ENCODE measurements at regions not wholly inside any gene's neighbourhood (a gene's known extent, or its start where the extent isn't known, plus 50 kb on each side); places are given as distances from the start of the nearest gene placed in this dataset.
A peak's percentile ranks its signal among the peaks of the same experiment; 100 is the strongest.

GRCh38 chr5:108649106-108649505 is 98.6 kb upstream of the FER start:
- DNase-seq = no peak

DNA sequence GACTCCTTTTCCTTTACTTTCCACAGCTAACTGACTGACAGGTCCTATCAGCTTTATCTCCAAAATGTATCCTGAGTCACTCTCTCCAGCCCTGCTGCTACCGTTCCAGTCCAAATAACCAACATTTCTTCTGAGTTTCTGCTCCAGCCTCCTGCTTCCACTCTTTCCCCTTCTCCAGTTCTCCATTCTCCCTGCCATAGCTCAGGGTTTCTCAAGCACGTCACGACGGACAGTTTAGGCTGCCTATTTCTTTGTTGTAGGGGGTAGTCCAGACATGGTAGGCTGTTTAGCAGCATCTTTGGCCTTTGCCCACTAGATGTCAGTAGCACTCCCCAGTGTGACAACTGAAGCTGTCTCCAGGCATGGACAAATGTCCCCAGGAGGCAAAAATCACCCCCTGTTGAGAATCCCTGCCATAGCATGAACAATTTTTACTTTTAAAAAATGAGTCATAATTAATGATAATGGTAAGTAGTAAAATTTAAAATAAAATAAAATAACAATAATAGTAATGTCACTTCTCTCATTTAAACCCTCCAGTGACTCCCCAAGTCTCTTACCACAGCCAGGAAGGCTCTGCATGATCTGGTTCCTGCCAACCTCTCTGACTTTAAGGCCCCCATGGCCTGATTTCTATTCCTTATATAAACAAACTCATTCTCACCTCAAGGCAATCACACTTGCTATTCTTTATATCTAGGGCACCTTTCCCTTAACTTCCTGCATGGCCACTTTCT is 105.4 kb upstream of the FER start:
- peak; percentile 76 for DNase-seq

DNA sequence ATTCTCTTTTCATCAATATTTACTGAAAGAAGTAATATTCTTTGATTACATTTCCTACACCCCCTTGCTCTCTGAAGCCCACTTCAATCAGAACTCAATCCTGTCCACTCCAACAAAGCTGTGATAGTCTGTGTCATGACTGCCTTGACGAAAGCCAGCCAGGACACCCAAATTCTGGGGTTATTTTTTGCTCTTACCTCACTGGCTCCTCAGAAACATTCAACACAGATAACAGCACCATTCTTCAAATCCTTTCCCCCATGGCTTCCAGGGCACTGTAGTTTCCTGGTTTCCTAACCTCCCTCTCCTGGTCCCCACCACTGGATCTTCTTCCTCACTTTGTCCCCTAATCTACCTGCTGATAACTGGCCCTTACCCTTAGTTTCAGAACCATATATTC is 106.1 kb upstream of the FER start:
- no peak for DNase-seq

GRCh38 chr5:108639366-108639765 is 108.3 kb upstream of the FER start:
- no peak for DNase-seq

DNA sequence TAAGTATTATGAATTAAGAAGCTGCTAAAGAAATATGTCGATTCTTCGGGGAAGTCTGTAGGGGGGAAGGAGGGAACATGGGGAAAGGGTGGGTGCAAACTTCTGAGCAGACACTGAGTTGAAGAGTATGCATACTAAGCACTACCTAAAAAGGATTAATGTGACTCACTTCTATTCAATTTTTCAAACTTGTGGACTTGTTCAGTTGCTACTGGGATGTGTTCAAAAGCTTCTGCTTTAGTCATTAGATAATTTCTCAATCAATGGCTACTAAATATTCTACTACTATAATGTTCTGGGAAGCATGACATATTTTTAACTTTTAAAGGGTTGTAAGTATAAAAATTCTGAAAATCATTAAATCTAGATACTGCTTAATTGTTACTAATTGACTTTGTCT is 109.7 kb upstream of the FER start:
- DNase-seq = no peak

GRCh38 chr5:108637134-108637533 is 110.6 kb upstream of the FER start:
- DNase-seq = no peak

- DNase-seq = no peak
These were observed 111.4 kb upstream of the FER start for GRCh38 chr5:108636135-108636853.

- DNase-seq = no peak
These were observed 112.9 kb upstream of the FER start for GRCh38 chr5:108634617-108635288.

GRCh38 chr5:108634010-108634616 is 113.6 kb upstream of the FER start:
- DNase-seq = no peak

- no peak for DNase-seq
These were observed 117.7 kb upstream of the FER start for GRCh38 chr5:108629779-108630528.

- DNase-seq = no peak
These were observed 122.0 kb upstream of the FER start for GRCh38 chr5:108625654-108626053.

- no peak for DNase-seq
These were observed 123.9 kb upstream of the FER start for GRCh38 chr5:108623826-108624225.

DNA sequence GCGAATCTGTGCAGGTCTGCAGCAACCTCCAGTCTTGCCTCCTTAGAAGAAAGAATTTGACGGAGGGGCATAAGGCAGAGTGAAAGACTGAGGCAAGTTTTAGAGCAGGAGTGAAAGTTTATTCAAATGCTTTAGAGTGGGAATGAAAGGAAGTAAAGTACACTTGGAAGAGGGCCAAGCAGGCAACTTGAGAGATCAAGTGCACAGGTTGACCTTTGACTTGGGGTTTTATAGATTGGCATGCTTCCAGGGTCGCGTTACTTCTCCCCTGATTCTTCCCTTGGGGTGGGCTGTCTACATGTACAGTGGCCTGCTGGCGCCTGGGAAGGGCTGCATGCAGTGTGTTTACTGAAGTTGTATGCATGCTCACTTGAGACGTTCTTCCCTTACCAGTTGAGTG is 127.2 kb upstream of the FER start:
- DNase-seq = no peak

DNA sequence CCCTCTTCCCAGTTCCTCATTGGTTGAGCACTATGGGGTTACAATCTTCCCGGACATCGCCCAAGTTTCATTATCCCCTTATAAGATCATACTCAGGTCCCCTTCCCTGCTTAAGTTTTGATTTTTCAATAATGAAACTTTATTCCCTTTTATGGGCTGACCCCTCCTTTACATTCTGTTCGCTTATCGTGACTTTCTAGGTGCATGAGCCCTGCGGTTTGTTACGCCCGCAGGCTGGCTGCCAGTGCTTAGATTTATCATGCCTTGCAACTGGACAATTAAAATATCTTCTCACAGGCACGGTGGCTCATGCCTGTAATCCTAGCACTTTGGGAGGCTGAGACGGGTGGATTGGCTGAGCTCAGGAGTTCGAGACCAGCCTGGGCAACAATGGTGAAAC is 127.9 kb upstream of the FER start:
- no peak for DNase-seq

- DNase-seq = no peak
These were observed 129.9 kb upstream of the FER start for GRCh38 chr5:108617467-108618435.

DNA sequence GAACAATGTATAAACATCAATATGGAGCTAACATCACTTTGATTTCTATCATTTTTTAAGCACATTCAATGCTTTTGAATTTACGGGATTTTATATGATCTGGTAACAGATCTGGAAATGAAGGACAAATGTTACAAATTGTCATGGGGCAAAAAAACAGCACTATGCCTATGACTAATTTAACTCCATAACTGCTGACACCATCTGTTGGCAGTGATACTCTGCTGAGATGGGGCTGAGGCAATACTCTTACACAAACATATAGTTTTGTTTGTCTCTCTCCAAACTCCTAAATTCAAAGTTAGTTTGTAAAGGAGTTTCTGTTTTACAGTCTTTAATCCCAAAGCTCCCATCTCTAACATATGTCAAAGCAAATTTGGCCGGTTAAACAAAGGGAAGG is 132.5 kb upstream of the FER start:
- DNase-seq = no peak

DNA sequence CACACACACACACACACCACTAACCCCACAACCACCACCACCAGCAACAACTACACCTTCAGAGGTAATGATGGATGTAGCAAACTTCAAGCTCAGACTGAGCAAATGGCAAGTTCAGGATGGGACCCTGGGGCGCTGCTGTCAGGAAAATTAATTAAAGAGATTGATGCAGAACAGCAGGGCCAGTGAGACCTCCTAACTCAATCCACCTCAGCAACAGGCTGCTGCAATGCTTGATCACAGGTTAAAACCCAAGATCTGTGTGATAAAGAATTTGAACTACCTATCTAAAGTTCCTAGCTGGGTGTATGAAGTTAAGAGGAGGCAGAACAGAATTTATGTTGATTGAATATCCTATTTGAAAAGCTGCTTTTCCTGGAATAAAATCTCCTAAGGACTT is 140.3 kb upstream of the FER start:
- DNase-seq = no peak

DNA sequence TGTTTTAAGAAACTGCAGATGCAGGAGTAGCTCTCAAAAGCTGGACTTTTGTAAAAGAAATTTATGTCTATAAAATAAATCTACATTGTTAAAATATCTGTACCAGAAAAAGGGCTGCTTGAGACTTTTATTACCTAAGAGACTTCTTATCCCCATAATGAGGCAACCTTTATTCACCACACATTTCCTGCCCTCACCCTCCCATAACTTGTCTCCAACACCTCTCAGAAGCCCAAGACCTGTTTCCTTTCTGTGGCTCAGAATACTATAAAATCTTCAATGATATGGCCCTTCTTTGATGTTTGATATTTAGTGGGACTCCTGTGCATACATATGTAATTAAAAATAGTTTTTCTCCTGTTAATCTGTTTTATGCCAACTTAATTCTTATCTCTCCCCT is 141.5 kb upstream of the FER start:
- DNase-seq = no peak

DNA sequence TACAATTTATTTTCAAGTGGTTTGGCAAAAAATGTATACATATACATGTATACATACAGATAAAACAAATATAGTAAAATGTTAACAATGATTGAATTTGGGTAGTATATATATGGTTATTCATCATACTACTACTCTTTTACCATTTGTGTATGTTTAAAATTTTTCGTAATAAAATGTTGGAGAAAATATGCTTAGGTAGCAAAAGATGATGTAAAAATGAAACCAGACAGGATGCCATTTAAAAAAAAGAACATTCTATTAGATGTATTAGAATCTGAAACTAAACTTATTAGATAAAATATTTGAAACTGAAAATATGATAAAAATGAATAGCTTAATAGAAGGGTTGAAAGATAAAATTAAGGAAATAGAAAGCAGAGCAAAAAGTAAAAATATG is 144.9 kb upstream of the FER start:
- no peak for DNase-seq

- no peak for DNase-seq
These were observed 156.9 kb upstream of the FER start for GRCh38 chr5:108590799-108591198.

- DNase-seq = no peak
These were observed 159.4 kb upstream of the FER start for GRCh38 chr5:108588323-108588722.

- DNase-seq = no peak
These were observed 159.9 kb upstream of the FER start for GRCh38 chr5:108587821-108588220.
